ENCODE measurements at regions not wholly inside any gene's neighbourhood (a gene's known extent, or its start where the extent isn't known, plus 50 kb on each side); places are given as distances from the start of the nearest gene placed in this dataset.
A peak's percentile ranks its signal among the peaks of the same experiment; 100 is the strongest.
"Not testable (repeated sequence)": the region's sequence is repeated elsewhere in the genome, so short reads cannot be mapped to it uniquely, and the experiment has no call there.

DNA sequence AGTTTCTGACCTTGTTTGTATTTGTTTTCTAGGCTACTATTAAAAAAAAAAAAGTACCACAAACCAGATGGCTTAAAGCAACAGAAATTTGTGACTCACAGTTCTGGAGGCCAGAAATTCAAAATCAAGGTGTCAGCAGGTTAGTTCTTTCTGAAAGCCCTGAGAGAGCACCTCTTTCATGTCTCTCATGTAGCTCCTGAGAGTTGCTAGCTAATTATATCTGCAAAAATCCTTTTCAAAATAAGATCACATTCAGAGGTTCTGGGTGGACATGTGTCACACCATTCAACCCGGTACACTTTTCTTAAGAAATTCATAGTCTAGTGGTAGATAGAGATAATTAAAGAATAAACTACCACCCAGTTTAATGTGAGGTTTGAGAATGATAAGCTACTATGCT lies 888.6 kb downstream of the GRID1 start:
- no peak for DNase-seq
- Histone ChIP-seq H3K4me1 (no peaks in the 10 kb centered on the region), H3K27ac (no peak overlapping the region), H3K36me3 (no peaks in the 10 kb centered on the region), H3K4me3 (no peak overlapping the region), H3K9me3 (no peaks in the 10 kb centered on the region), H3K27me3 (no peaks in the 10 kb centered on the region)
- 66 to 80% methylated on average over 1 of the region's 1 CpG for WGBS, 2 donors
- TF ChIP-seq CTCF (IDR thresholded peaks at IDR 0.05), result no peak
- ATAC-seq, result no peak
- intact Hi-C loops (cut with DNase I), result no loop called here
- no peak for FAIRE-seq

GRCh38 chr10:85490431-85490830 lies 876.2 kb downstream of the GRID1 start:
- DNase-seq, result no peak
- no peak for ATAC-seq
- intact Hi-C loops (cut with DNase I), result no loop called here

DNA sequence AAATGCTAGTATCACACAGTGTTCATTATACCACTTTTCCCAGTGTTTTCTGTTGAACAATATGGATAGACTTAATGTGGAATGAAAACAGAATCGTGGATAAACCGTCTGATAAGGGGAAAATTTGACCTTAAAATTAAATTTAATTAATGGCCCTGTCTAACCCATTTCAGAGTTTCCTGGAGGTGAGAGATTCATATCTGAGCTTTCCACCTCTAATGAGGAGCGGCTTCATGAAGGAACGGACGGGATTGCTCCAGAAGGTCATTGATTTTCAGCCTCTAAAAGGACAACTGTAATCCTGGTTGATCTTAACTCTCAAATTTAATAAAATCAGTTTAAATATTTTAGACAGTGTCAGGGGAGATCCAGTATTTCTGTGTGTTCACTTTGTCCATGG lies 874.9 kb downstream of the GRID1 start:
- DNase-seq, result no peak
- intact Hi-C loops (cut with DNase I), result no loop called here
- H3K9me3 ChIP-seq, result no peaks in the 10 kb centered on the region
- no peak for TF ChIP-seq CTCF (IDR thresholded peaks at IDR 0.05)
- no peak for ATAC-seq
- no peaks in the 10 kb centered on the region for H3K4me1 ChIP-seq
- no peaks in the 10 kb centered on the region for H3K27me3 ChIP-seq
- 57 to 63% methylated on average over 5 of the region's 5 CpGs for WGBS, 2 donors
- H3K4me3 ChIP-seq, result no peak overlapping the region
- no peak overlapping the region for H3K27ac ChIP-seq
- no peaks in the 10 kb centered on the region for H3K36me3 ChIP-seq
- FAIRE-seq, result no peak

More at GRCh38 chr10:85490431-85490830, 876.2 kb downstream of the GRID1 start:
- H3K4me1 ChIP-seq, result no peaks in the 10 kb centered on the region
- H3K36me3 ChIP-seq, result no peaks in the 10 kb centered on the region
- H3K9me3 ChIP-seq, result no peaks in the 10 kb centered on the region
- H3K27ac ChIP-seq, result no peak overlapping the region
- no peak overlapping the region for H3K4me3 ChIP-seq
- no peak for TF ChIP-seq CTCF (IDR thresholded peaks at IDR 0.05)
- peak; percentile 37 for FAIRE-seq
- no peaks in the 10 kb centered on the region for H3K27me3 ChIP-seq

GRCh38 chr10:85492684-85493083 lies 873.9 kb downstream of the GRID1 start:
- Histone ChIP-seq H3K27me3 (no peaks in the 10 kb centered on the region), H3K27ac (no peak overlapping the region), H3K4me3 (no peak overlapping the region), H3K9me3 (no peaks in the 10 kb centered on the region), H3K36me3 (no peaks in the 10 kb centered on the region), H3K4me1 (no peaks in the 10 kb centered on the region)
- FAIRE-seq, result no peak
- WGBS, 2 donors, result 37 to 53% methylated on average over 3 of the region's 3 CpGs
- intact Hi-C loops (cut with DNase I), result no loop called here
- no peak for TF ChIP-seq CTCF (IDR thresholded peaks at IDR 0.05)
- no peak for ATAC-seq
- no peak for DNase-seq

DNA sequence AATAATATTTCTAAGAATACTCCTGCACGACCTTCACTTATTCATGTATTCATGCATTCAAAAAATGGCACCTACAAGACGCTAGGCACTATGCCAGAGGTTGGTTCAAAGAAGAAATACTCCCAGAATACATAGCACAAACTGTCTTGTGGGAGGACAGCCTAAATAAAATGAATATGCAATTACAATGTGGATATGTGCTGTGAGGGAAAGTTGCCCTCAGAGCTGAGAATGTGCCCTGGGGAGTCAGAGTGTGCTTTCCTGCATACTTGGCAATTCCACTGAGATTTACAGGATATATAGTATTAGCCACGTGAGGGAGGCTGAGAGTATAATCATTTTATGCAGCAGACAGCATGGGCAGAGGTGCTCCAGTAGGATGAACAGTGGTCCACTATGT lies 872.9 kb downstream of the GRID1 start:
- Histone ChIP-seq H3K4me3 (no peak overlapping the region), H3K4me1 (no peaks in the 10 kb centered on the region), H3K9me3 (no peaks in the 10 kb centered on the region), H3K27me3 (no peaks in the 10 kb centered on the region), H3K27ac (no peak overlapping the region), H3K36me3 (no peaks in the 10 kb centered on the region)
- intact Hi-C loops (cut with DNase I), result no loop called here
- no peak for ATAC-seq
- TF ChIP-seq CTCF (IDR thresholded peaks at IDR 0.05), result no peak
- DNase-seq, result no peak
- FAIRE-seq, result no peak
- WGBS, 2 donors, result 36 to 43% methylated on average over 3 of the region's 3 CpGs

DNA sequence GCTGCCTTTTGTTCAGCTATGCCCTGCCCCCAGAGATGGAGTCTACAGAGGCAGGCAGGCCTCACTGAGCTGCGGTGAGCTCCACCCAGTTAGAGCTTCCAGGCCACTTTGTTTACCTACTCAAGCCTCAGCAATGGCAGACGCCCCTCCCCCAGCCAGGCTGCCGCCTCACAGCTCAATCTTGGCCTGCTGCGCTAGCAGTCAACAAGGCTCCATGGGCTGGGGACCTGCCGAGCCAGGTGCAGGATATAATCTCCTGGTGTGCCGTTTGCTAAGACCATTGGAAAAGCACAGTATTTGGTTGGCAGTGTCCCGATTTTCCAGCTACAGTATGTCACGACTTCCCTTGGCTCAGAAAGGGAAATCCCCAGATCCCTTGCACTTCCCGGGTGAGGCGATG lies 862.0 kb downstream of the GRID1 start:
- intact Hi-C loops (cut with DNase I); H3K36me3 ChIP-seq; FAIRE-seq; H3K27me3 ChIP-seq; H3K4me3 ChIP-seq; ATAC-seq; H3K27ac ChIP-seq; H3K9me3 ChIP-seq; H3K4me1 ChIP-seq: not testable (repeated sequence)
- peak in 1 of 6 donors; percentile 21 for DNase-seq
- WGBS, 2 donors, result 78 to 87% methylated on average over 10 of the region's 10 CpGs
